ENCODE measurements at regions not wholly inside any gene's neighbourhood (a gene's known extent, or its start where the extent isn't known, plus 50 kb on each side); places are given as distances from the start of the nearest gene placed in this dataset.
A peak's percentile ranks its signal among the peaks of the same experiment; 100 is the strongest.
"Not testable (repeated sequence)": the region's sequence is repeated elsewhere in the genome, so short reads cannot be mapped to it uniquely, and the experiment has no call there.

- not testable (repeated sequence) for FAIRE-seq
Measured at GRCh38 chr2:111482987-111483679, 362.4 kb downstream of the BCL2L11 start.

GRCh38 chr2:111484097-111484496 lies 363.4 kb downstream of the BCL2L11 start:
- FAIRE-seq: not testable (repeated sequence)

GRCh38 chr2:111485895-111486294 lies 365.2 kb downstream of the BCL2L11 start:
- not testable (repeated sequence) for FAIRE-seq

GRCh38 chr2:111488451-111488850 lies 367.7 kb downstream of the BCL2L11 start:
- FAIRE-seq: not testable (repeated sequence)

- FAIRE-seq: not testable (repeated sequence)
Measured at GRCh38 chr2:111489460-111489859, 368.7 kb downstream of the BCL2L11 start.

- FAIRE-seq: not testable (repeated sequence)
Measured at GRCh38 chr2:111491181-111491580, 370.5 kb downstream of the BCL2L11 start.

GRCh38 chr2:111491614-111492013 lies 370.9 kb downstream of the BCL2L11 start:
- not testable (repeated sequence) for FAIRE-seq

- FAIRE-seq: not testable (repeated sequence)
Measured at GRCh38 chr2:111492995-111493719, 372.4 kb downstream of the BCL2L11 start.

- FAIRE-seq: not testable (repeated sequence)
Measured at GRCh38 chr2:111493720-111494078, 373.0 kb downstream of the BCL2L11 start.

GRCh38 chr2:111494288-111494980 lies 373.7 kb downstream of the BCL2L11 start:
- not testable (repeated sequence) for FAIRE-seq

GRCh38 chr2:111494981-111495315 lies 374.2 kb downstream of the BCL2L11 start:
- FAIRE-seq: peak; percentile 92

GRCh38 chr2:111495636-111496035 lies 374.9 kb downstream of the BCL2L11 start:
- not testable (repeated sequence) for FAIRE-seq

GRCh38 chr2:111496176-111496575 lies 375.5 kb downstream of the BCL2L11 start:
- FAIRE-seq: not testable (repeated sequence)

GRCh38 chr2:111496860-111497259 lies 376.1 kb downstream of the BCL2L11 start:
- FAIRE-seq: not testable (repeated sequence)

GRCh38 chr2:111497270-111497669 lies 376.6 kb downstream of the BCL2L11 start:
- not testable (repeated sequence) for FAIRE-seq

- FAIRE-seq: not testable (repeated sequence)
Measured at GRCh38 chr2:111500536-111501062, 379.9 kb downstream of the BCL2L11 start.

- FAIRE-seq: not testable (repeated sequence)
Measured at GRCh38 chr2:111503844-111504570, 380.0 kb downstream of the ANAPC1 start.

GRCh38 chr2:111504571-111504942 lies 379.4 kb downstream of the ANAPC1 start:
- not testable (repeated sequence) for FAIRE-seq

GRCh38 chr2:111505267-111505666 lies 378.7 kb downstream of the ANAPC1 start:
- not testable (repeated sequence) for FAIRE-seq

GRCh38 chr2:111506936-111507335 lies 377.1 kb downstream of the ANAPC1 start:
- FAIRE-seq: not testable (repeated sequence)

- not testable (repeated sequence) for FAIRE-seq
Measured at GRCh38 chr2:111509225-111509869, 374.6 kb downstream of the ANAPC1 start.

- FAIRE-seq: not testable (repeated sequence)
Measured at GRCh38 chr2:111510384-111510783, 373.6 kb downstream of the ANAPC1 start.
